WTC11 (cell line): ENCODE measurements at regions not wholly inside any gene's neighbourhood (a gene's known extent, or its start where the extent isn't known, plus 50 kb on each side); places are given as distances from the start of the nearest gene placed in this dataset.

ENCODE experiments used
- ATAC-seq: fragments of 200-7000 bp; cut with Tn5 transposase; 2 replicates; pipeline ENCODE4 v1.10.0; 2021; ENCODE audit warnings: mild to moderate bottlenecking, moderate library complexity
- CTCF ChIA-PET: fragments of 300-600 bp; sonication (Branson Sonifier 250); formaldehyde crosslinking; loops from one replicate; lab custom pipeline; 2021; ENCODE audit warnings: antibody characterized with exemption; lab: Charles Lee
- POLR2A ChIA-PET: fragments of 350-600 bp; sonication (Branson Sonifier 250); formaldehyde crosslinking; loops from one replicate; lab custom pipeline; 2021; ENCODE audit warnings: antibody characterized with exemption; lab: Charles Lee
- DNase-seq: peaks from one replicate; pipeline ENCODE4 v3.0.0; 2021; ENCODE audit warnings: low spot score
- H3K27ac Mint-ChIP-seq: 2 replicates; pipeline ENCODE4 v1.8.0; 2021; ENCODE audit warnings: mixed read lengths
- H3K27me3 Mint-ChIP-seq: 2 replicates; pipeline ENCODE4 v1.8.0; 2021; ENCODE audit warnings: low read depth, mild to moderate bottlenecking, moderate library complexity, mixed read lengths
- H3K36me3 Mint-ChIP-seq: 2 replicates; pipeline ENCODE4 v1.8.0; 2021; ENCODE audit warnings: mixed read lengths
- H3K4me1 Mint-ChIP-seq: 2 replicates; pipeline ENCODE4 v1.8.0; 2022; ENCODE audit warnings: mixed read lengths
- H3K4me3 Mint-ChIP-seq: 2 replicates; pipeline ENCODE4 v1.8.0; 2021; ENCODE audit warnings: mild to moderate bottlenecking, moderate library complexity, mixed read lengths
- H3K9me3 Mint-ChIP-seq: 2 replicates; pipeline ENCODE4 v1.8.0; 2021; ENCODE audit warnings: mixed read lengths
- AFF4 ChIP-seq: sonication (generic); formaldehyde crosslinking; IDR thresholded peaks from 2 replicates; pipeline ENCODE4 v1.8.1; 2023; ENCODE audit warnings: mild to moderate bottlenecking, missing genetic modification reagents, borderline replicate concordance
- AR ChIP-seq: fragments of 250-450 bp; sonication (Bioruptor Pico); IDR thresholded peaks from 2 replicates; pipeline ENCODE4 v1.9.0; 2021; ENCODE audit warnings: mild to moderate bottlenecking
- ATF1 ChIP-seq: sonication (generic); formaldehyde crosslinking; IDR thresholded peaks from 2 replicates; pipeline ENCODE4 v1.8.1; 2023; ENCODE audit warnings: mild to moderate bottlenecking, moderate library complexity, missing genetic modification reagents
- CREM ChIP-seq: sonication (generic); formaldehyde crosslinking; IDR thresholded peaks from 2 replicates; pipeline ENCODE4 v1.8.1; 2022; ENCODE audit warnings: mild to moderate bottlenecking, missing genetic modification reagents, moderate library complexity
- ELF4 ChIP-seq: sonication (generic); formaldehyde crosslinking; IDR thresholded peaks from 2 replicates; pipeline ENCODE4 v1.8.1; 2022; ENCODE audit warnings: low read depth, mild to moderate bottlenecking, moderate library complexity, missing genetic modification reagents
- EMX1 ChIP-seq: fragments of 250-450 bp; sonication (Bioruptor Pico); IDR thresholded peaks from 2 replicates; pipeline ENCODE4 v1.8.0; 2021; ENCODE audit warnings: mild to moderate bottlenecking
- FOXP1 ChIP-seq: sonication (generic); formaldehyde crosslinking; IDR thresholded peaks from 2 replicates; pipeline ENCODE4 v1.8.0; 2022; ENCODE audit warnings: missing genetic modification reagents, mild to moderate bottlenecking, moderate library complexity, borderline replicate concordance
- GABPB1 ChIP-seq: sonication (generic); formaldehyde crosslinking; IDR thresholded peaks from 2 replicates; pipeline ENCODE4 v1.8.1; 2023; ENCODE audit warnings: mild to moderate bottlenecking, missing genetic modification reagents
- IRF1 ChIP-seq: sonication (generic); formaldehyde crosslinking; IDR thresholded peaks from 2 replicates; pipeline ENCODE4 v1.8.0; 2023; ENCODE audit warnings: missing genetic modification reagents
- JAZF1 ChIP-seq: fragments of 250-450 bp; sonication (Bioruptor Pico); IDR thresholded peaks from 2 replicates; pipeline ENCODE4 v1.9.0; 2021; ENCODE audit warnings: moderate library complexity, mild to moderate bottlenecking, inconsistent platforms
- NFATC4 ChIP-seq: fragments of 250-450 bp; sonication (Bioruptor Pico); IDR thresholded peaks from 2 replicates; pipeline ENCODE4 v1.9.0; 2021; ENCODE audit warnings: mild to moderate bottlenecking
- NR1H2 ChIP-seq: sonication (generic); formaldehyde crosslinking; IDR thresholded peaks from 2 replicates; pipeline ENCODE4 v1.9.0; 2021; ENCODE audit warnings: mild to moderate bottlenecking, moderate library complexity, missing genetic modification reagents
- OVOL2 ChIP-seq: fragments of 250-450 bp; sonication (Bioruptor Pico); IDR thresholded peaks from 2 replicates; pipeline ENCODE4 v1.9.0; 2021; ENCODE audit warnings: mild to moderate bottlenecking, borderline replicate concordance
- USF1 ChIP-seq: sonication (generic); formaldehyde crosslinking; IDR thresholded peaks from 2 replicates; pipeline ENCODE4 v1.8.0; 2022; ENCODE audit warnings: mild to moderate bottlenecking, missing genetic modification reagents
- ZNF138 ChIP-seq: sonication (generic); formaldehyde crosslinking; conservative IDR thresholded peaks from 2 replicates; pipeline ENCODE4 v1.8.1; 2022; ENCODE audit warnings: mild to moderate bottlenecking, moderate library complexity, missing genetic modification reagents
- ZNF532 ChIP-seq: fragments of 250-450 bp; sonication (Bioruptor Pico); IDR thresholded peaks from 2 replicates; pipeline ENCODE4 v1.9.0; 2021; ENCODE audit warnings: mild to moderate bottlenecking, borderline replicate concordance
- ZSCAN18 ChIP-seq: fragments of 250-450 bp; sonication (Bioruptor Pico); IDR thresholded peaks from 2 replicates; pipeline ENCODE4 v2.1.2; 2022; ENCODE audit warnings: mild to moderate bottlenecking, moderate library complexity

GRCh38 chr13:103371271-103371670 lies 305.1 kb upstream of the SLC10A2 start (continued):
- TF ChIP-seq ZNF532 (CRISPR knock-in tag) (no peak), AR (CRISPR knock-in tag) (no peak), ELF4 (no peak), FOXP1 (CRISPR knock-in tag) (no peak)
- TF ChIP-seq, all 79 proteins: peak for 0

- POLR2A ChIA-PET = interaction anchor here (0.6 kb wide), 1 partner anchor 47 kb away, joined by 5 read pairs; no protein-coding TSS in a partner anchor
- Mint-ChIP-seq H3K27ac (no peak overlapping the region), H3K4me1 (no peaks in the 10 kb centered on the region), H3K9me3 (peaks cover 11% of the 10 kb centered on the region; the same call in 1 of the 2 replicates), H3K27me3 (no peaks in the 10 kb centered on the region), H3K4me3 (no peak overlapping the region), H3K36me3 (no peaks in the 10 kb centered on the region)
- TF ChIP-seq OVOL2 (CRISPR knock-in tag) (no peak), NFATC4 (no peak), JAZF1 (CRISPR knock-in tag) (no peak), USF1 (CRISPR knock-in tag) (no peak), ZSCAN18 (no peak), GABPB1 (no peak)
- ATAC-seq (no peak), DNase-seq (no peak)
- CTCF ChIA-PET = no interaction called here
These were observed 304.6 kb upstream of the SLC10A2 start for GRCh38 chr13:103370790-103371189.

- Mint-ChIP-seq H3K27me3 (no peaks in the 10 kb centered on the region), H3K4me1 (peaks cover 13% of the 10 kb centered on the region), H3K27ac (no peak overlapping the region), H3K9me3 (peaks cover 3% of the 10 kb centered on the region; the same call in 1 of the 2 replicates), H3K4me3 (no peak overlapping the region), H3K36me3 (no peaks in the 10 kb centered on the region)
- CTCF ChIA-PET = no interaction called here
- POLR2A ChIA-PET = no interaction called here
- DNase-seq = no peak
- ATAC-seq = no peak
- TF ChIP-seq AFF4 (no peak), IRF1 (CRISPR knock-in tag) (no peak), ZNF138 (CRISPR knock-in tag) (no peak), EMX1 (CRISPR knock-in tag) (no peak), ATF1 (CRISPR knock-in tag) (no peak), NR1H2 (CRISPR knock-in tag) (no peak), ZSCAN18 (no peak), CREM (CRISPR knock-in tag) (no peak)
These were observed 292.2 kb upstream of the SLC10A2 start for GRCh38 chr13:103358255-103358932.
